Sigmoid colon (tissue), 3 donors: ENCODE measurements at regions not wholly inside any gene's neighbourhood (a gene's known extent, or its start where the extent isn't known, plus 50 kb on each side); places are given as distances from the start of the nearest gene placed in this dataset.

Experiments
- CTCF ChIP-seq, 4 experiments: fragments of 450-650 bp in 3 of 4; fragments of 200-600 bp in 1 of 4; IDR thresholded peaks; one replicate each; pipeline ENCODE4 v1.5.1; 2016 to 2019; ENCODE audit warnings: antibody characterized with exemption in 4 of 4, mild to moderate bottlenecking in 3 of 4, moderate library complexity in 2 of 4
- POLR2A ChIP-seq, 2 donors: fragments of 450-650 bp; IDR thresholded peaks; one replicate each; pipeline ENCODE4 v1.6.1; 2016; ENCODE audit warnings: antibody characterized with exemption in 2 of 2, mild to moderate bottlenecking in 2 of 2, moderate library complexity in 2 of 2

DNA sequence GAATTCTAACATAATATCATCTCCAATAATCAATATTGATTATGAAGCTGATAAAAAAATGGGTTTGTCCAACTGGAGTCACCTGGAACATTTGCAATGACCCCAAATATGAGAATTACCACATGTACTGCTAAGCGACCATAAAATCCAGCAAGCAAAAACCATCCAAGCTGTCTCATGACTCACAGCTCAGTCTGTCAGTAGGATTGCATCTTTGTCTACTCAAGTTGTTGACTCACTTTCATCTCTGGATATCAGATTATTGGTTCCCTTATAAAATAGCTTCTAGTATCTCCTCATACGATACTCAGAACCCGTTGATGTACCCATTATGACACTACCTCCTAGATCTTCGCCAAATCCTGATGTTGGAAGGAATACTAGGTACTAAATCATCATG, 209.8 kb upstream of the ATP11B start:
- TF ChIP-seq POLR2A (IDR thresholded peaks at IDR 0.05) (no peak), CTCF (IDR thresholded peaks at IDR 0.05) (no peak)
